KOPT-K1 (cell line): ENCODE measurements at regions not wholly inside any gene's neighbourhood (a gene's known extent, or its start where the extent isn't known, plus 50 kb on each side); places are given as distances from the start of the nearest gene placed in this dataset.
"Not testable (repeated sequence)": the region's sequence is repeated elsewhere in the genome, so short reads cannot be mapped to it uniquely, and the experiment has no call there.

Source experiments
- H3K27ac ChIP-seq: fragments of 200-600 bp; sonication (generic); 2 replicates; pipeline ENCODE4 v1.5.1; 2016; ENCODE audit warnings: antibody characterized with exemption, mild to moderate bottlenecking, low read depth, low read length; ENCODE audit not compliant: poor library complexity, severe bottlenecking
- H3K36me3 ChIP-seq: fragments of 200-600 bp; sonication (generic); 2 replicates; pipeline ENCODE4 v1.5.1; 2017; ENCODE audit warnings: antibody characterized with exemption, mild to moderate bottlenecking, low read length, moderate library complexity; ENCODE audit not compliant: insufficient read depth
- H3K9me3 ChIP-seq: fragments of 200-600 bp; sonication (generic); 2 replicates; pipeline ENCODE4 v1.5.1; 2017; ENCODE audit warnings: antibody characterized with exemption, low read length, mild to moderate bottlenecking; ENCODE audit not compliant: insufficient read depth, poor library complexity, severe bottlenecking

DNA sequence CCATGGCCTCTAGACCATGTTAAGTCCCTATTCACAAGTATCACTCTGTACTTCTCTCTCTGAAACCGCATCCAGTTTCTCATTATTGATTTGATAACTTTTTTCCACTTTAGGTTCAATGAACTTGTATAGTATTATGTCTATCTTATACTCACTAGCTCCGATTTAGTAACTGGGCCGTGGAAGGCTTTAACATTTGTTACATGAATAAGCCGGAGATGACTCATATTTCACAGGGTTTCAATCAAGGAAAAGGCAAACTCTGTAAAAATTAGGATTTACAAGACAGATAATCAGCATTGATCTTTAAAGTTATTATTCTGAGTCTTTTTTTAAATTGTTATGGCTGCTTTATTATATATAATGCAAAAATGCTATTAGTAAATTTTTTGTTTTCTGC, 662.2 kb upstream of the CNTN5 start:
- H3K36me3 ChIP-seq, result no peaks in the 10 kb centered on the region
- peaks cover 4% of the 10 kb centered on the region for H3K9me3 ChIP-seq

DNA sequence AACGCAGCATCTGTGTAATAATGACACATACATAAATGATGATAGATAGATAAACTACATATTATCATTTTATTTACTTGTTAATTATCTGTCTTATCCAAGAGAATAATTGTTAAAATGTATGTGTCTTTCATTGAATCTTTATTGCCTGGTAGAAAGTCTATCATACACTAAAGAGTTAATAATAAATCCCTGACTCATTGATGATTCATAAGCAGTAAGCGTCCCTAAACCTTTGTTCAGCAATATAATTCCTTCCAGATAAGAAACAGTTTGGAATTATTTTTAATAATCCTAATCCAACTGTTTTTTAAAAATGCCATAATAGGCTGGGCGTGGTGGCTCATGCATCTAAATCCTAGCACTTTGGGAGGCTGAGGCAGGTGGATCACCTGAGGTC, 655.6 kb upstream of the CNTN5 start:
- Histone ChIP-seq H3K9me3 (no peaks in the 10 kb centered on the region), H3K36me3 (no peaks in the 10 kb centered on the region), H3K27ac (no peak overlapping the region)

More for the DNA sequence above, 662.2 kb upstream of the CNTN5 start:
- H3K27ac ChIP-seq, result no peak overlapping the region

DNA sequence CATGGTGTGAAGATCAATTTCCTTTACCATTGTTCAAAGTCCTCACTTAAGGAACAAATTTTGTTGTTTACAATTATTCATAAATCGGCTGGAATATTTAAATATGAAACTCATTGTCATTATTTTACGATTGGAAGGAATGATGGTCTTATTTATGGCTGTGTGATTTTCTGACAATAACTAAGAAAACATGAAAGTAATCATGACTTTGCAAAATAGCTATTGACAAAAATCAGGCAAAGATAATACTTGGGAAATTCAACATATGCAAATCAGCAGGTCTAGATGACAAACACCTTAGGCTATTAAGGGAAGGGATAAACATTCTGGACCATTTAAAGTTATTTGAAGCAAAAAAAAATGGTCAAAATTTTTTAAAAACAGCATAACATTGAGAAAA, 654.8 kb upstream of the CNTN5 start:
- H3K9me3 ChIP-seq, result no peaks in the 10 kb centered on the region
- no peak overlapping the region for H3K27ac ChIP-seq
- H3K36me3 ChIP-seq, result no peaks in the 10 kb centered on the region

DNA sequence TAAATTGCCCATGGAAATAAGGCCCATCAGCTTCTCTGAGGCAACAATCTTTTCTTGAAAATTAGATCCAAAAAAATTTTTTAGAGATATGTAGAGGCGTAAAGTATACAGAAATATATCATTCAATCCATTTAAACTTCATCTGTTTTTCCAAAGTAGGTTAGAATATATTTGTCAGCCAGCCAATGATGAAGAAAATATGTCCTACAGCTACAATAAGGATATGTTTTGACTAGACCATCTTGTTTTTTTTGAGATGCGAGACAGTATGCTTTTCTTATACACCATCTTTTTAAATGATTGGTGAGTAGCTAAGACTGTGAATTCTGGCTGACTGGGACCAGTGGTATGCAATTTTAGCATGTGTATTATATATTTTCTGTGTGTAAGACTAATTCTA, 630.4 kb upstream of the CNTN5 start:
- no peaks in the 10 kb centered on the region for H3K36me3 ChIP-seq
- no peaks in the 10 kb centered on the region for H3K9me3 ChIP-seq
- no peak overlapping the region for H3K27ac ChIP-seq

DNA sequence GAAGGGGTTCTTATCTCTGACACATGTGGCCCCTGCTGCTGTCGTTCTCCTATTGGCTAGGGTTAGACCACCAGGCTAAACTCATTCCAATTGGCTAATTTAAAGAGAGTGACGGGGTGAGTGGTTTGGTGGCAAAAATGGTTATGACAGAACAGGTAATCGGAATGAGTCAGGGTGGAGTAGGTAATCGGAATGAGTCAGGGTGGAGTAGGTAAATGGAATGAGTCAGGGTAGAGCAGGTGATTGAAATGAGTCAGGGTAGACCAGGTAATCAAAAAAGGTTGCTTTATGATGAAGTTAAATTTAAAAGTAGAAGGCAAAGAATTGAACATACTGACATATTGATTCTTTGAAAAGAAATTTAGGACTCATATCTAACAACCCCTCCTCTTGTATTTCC, 626.2 kb upstream of the CNTN5 start:
- H3K36me3 ChIP-seq, H3K27ac ChIP-seq, H3K9me3 ChIP-seq: not testable (repeated sequence)

DNA sequence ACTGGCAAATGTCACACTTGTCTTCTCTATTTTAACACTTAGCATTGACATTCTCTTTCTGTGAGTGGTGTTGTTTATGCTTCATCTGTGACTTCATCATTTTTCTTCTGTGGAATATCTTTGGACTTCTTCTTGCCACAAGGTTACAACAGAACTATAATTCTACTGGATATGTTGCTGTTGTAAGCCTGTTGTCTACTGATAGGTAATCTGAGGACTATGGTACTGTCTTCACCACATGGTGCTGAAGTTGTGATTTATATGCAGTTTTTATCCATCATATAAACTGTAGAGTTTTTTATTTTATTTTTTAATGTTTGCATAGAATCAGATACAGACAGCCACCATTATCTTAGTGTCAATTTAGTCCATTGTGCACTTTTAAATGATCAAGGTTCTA, 622.2 kb upstream of the CNTN5 start:
- no peaks in the 10 kb centered on the region for H3K36me3 ChIP-seq
- H3K9me3 ChIP-seq, result no peaks in the 10 kb centered on the region
- H3K27ac ChIP-seq, result no peak overlapping the region

DNA sequence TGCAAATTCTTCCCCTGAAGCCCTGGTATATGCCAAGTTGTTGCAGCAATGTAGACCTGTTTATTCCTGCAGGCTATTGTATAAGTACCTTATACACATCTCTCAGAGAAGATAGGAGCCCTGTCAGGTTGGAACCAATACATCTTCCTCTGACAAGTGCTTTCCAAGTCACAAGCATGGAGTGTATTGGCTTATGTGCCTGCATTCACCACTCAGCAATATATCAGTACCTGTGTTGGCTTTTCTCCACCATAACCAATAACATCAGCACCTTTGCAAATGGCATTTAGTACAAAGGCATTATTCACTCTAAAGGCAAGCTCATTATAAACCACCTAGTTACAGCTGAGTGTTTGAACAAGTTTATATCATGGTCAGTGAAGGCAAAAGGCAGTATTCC, 611.7 kb upstream of the CNTN5 start:
- Histone ChIP-seq H3K27ac (no peak overlapping the region), H3K36me3 (no peaks in the 10 kb centered on the region), H3K9me3 (no peaks in the 10 kb centered on the region)

DNA sequence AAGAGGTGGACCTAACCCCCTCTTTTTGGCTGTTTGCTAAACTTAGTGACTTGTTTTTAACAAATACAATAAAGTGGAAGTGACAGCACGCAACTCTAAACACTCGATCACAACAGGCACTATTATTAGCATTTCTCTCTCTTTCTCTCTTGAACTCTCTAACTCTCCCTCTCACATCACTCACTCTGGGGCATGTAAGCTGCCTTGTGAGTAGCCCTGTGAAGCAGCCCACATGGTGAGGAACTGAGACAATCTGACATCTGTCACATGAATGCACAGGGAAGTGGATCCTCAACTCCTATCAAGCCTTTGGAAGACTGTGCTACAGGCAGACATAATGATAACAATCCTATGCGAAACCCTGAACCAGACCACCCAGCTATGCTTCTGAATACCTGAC, 609.0 kb upstream of the CNTN5 start:
- H3K36me3 ChIP-seq, result no peaks in the 10 kb centered on the region
- no peak overlapping the region for H3K27ac ChIP-seq
- no peaks in the 10 kb centered on the region for H3K9me3 ChIP-seq

DNA sequence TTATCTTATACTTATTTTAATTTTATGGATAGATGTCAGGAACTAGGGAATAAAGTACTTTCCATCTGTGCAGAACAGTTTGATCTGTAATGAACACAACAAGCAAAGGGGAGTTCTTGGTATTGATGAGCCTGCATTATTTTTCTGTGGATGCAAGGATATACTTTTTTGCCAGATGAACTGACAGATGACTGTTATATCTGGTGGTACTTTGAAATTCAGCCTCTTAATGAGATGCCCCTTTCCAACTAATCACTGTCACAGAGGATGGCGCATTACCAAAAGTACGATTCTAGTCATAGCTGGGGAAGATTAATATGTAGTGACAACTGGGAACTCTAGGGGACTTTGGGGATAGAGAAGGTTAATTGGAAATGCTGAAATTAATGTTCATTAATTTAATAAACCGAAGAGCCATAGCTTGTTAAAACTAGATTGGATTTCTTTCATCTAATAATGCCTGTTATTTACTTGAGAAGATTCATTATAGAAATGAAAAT, 603.4 kb upstream of the CNTN5 start:
- no peaks in the 10 kb centered on the region for H3K9me3 ChIP-seq
- no peak overlapping the region for H3K27ac ChIP-seq
- H3K36me3 ChIP-seq, result no peaks in the 10 kb centered on the region

DNA sequence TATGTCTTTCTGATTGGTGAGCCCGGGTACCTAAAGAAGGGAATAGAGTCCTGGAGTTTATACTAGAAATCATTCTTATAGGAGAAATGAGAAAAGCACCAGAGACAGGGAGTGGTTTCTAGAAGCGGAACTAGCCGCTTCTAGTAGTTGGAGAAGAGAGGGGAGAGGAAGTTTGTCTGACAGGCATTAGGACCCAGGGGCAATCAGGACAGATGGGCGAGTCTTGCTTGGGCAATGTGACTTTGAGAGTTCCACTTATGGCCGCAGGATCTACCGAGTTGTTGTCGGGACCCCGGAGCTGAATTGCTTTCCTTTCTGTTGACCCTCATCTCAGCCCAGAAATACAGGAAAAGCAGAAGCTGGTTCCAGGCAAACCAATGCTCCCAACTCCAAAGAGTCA, 596.8 kb upstream of the CNTN5 start:
- no peaks in the 10 kb centered on the region for H3K36me3 ChIP-seq
- no peak overlapping the region for H3K27ac ChIP-seq
- H3K9me3 ChIP-seq, result peaks cover 5% of the 10 kb centered on the region

DNA sequence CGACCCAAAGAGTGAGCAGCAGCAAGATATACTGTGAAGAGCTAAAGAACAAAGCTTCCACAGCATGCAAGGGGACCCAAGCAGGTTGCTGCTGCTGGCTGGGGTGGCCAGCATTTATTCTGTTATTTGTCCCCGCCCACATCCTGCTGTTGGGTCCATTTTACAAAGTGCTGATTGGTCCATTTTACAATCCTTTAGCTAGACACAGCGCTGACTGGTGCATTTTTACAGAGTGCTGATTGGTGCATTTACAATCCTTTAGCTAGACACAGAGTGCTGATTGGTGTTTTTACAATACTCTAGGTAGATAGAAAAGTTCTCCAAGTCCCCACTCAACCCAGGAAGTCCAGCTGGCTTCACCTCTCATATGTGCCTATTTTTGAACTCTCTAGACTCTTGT, 596.0 kb upstream of the CNTN5 start:
- H3K9me3 ChIP-seq, result peaks cover 11% of the 10 kb centered on the region
- not testable (repeated sequence) for H3K36me3 ChIP-seq, H3K27ac ChIP-seq

DNA sequence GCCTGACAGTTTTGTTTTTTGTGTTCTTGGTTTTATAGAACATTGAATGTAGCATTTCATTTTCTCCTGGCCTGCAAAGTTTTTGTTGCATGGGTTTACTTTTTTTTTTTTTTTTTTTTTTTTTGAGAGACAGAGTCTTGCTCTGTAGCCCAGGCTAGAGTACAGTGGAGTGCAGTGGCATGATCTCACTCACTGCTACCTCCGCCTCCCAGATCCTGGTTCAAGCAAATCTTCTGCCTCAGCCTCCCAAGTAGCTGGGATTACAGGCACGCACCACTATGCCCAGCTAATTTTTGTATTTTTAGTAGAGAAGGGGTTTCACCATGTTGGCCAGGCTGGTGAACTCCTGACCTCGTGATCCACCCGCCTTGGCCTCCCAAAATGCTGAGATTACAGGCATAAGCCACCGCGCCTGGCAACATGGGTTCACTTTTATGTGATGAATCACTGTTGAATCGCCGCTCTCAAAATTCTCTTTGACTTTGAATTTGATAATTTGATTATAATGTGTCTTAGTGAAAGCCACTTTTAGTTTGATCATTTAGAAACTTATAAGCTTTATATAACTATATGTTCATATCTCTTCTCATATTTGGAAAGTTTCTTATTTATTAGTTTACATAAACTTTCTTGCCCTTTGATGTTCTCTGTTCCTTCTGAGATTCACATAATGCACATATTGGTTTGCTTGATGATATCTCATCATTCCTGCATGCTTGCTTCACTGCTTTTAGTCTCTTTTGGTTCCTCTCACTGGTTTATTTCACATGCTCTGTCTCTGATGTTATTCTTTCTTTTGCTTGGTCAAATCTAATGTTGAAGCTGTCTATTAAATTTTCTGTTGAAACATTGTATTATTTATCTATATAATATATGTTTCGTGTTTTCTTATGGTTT, 589.0 kb upstream of the CNTN5 start:
- no peaks in the 10 kb centered on the region for H3K36me3 ChIP-seq
- H3K27ac ChIP-seq, result no peak overlapping the region
- H3K9me3 ChIP-seq, result peaks cover 11% of the 10 kb centered on the region

DNA sequence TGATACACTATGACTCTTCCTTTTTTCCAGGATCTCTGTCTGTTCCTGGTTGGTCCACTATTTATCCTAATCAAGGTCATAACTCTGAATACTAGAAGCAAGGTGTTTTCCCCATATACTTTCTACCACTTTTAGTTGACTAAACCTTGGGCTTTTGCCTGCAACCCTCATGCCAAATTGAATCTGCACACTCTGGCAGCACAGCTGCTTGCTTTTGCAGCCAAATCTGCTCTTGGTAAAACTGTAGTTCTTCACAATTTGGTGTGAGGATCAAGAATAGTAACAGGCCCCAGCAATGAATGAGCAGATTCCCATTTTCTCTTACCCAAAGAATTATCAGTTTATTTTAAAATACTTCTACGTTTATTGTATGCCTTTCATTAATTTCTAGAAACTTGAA, 586.5 kb upstream of the CNTN5 start:
- Histone ChIP-seq H3K27ac (no peak overlapping the region), H3K9me3 (peaks cover 2% of the 10 kb centered on the region), H3K36me3 (no peaks in the 10 kb centered on the region)

DNA sequence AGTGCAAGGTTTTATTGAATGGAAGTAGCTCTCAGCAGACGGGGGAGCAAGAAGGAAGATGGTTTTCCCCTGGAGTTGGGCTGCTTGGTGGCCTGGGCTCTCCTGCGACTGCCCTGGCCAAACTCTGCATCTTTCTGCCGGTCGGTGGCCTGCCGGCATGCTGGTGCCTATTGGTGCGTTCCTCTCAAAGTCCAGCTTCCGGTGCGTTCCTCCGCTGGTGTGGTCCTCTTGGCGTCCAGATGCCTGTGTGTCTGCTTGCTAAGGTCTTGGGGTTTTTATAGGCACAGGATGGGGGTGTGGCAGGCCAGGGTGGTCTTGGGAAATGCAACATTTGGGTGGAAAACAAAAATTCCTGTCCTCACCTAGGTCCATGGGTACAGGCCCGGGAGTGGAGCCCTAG, 567.4 kb upstream of the CNTN5 start:
- no peak overlapping the region for H3K27ac ChIP-seq
- no peaks in the 10 kb centered on the region for H3K9me3 ChIP-seq
- H3K36me3 ChIP-seq, result no peaks in the 10 kb centered on the region

DNA sequence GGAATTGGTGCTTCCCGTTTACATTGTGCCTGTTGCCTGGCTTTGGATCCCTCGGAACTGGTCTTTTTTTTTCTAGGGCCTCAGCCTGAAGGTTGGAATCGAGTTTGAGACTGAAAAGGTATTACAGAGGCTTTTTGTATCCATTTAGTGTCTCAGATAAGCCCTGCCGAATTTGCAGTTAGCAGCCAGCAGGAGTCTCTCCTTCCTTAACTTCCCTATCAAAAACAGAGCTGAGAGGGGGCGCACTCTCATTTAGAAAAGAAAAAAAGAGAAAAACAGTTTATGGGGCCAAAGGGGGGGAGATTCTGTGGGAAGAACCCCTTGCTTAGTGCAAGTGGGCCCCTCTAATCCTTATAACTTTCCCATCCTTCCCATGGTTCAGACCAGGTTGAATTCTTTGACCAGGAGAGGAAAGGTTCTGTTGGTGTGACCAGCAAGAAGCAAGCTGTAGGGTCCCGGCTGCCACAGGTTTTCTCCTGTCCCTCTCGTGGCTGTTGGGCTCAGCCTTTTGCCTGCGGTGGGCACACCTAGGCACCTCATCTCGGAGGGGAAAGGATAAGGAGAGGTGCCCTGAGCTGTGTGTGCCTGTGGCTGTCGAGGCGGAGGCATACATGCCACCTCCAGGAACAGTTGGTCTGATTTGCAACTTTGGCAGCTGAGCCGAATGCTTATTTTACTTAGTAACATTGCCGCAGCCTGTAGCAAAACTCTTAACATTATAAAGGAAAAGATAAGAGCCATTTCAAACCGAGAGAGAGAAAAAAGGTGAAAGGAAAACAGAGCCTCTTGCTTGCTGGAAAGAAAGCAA, 565.0 kb upstream of the CNTN5 start:
- H3K27ac ChIP-seq, result no peak overlapping the region
- H3K9me3 ChIP-seq, result no peaks in the 10 kb centered on the region

More for the DNA sequence above, 565.0 kb upstream of the CNTN5 start:
- H3K36me3 ChIP-seq, result no peaks in the 10 kb centered on the region
